MM.1S (cell line): ENCODE measurements at regions not wholly inside any gene's neighbourhood (a gene's known extent, or its start where the extent isn't known, plus 50 kb on each side); places are given as distances from the start of the nearest gene placed in this dataset.

Experiments
- EZH2 ChIP-seq: fragments of 300-600 bp; sonication (generic); optimal IDR thresholded peaks from 2 replicates; pipeline ENCODE3; 2017; ENCODE audit warnings: low read depth, mild to moderate bottlenecking, antibody characterized with exemption, low read length, mixed read lengths
- EZH2phosphoT487 ChIP-seq: fragments of 300-600 bp; sonication (generic); IDR thresholded peaks from 2 replicates; pipeline ENCODE4 v1.6.1; 2018; ENCODE audit warnings: antibody characterized with exemption, low read length
- TF ChIP-seq, protein P1 (sequence below): fragments of 300-600 bp; sonication (generic); IDR thresholded peaks from 2 replicates; pipeline ENCODE4 v1.5.1; 2016; ENCODE audit warnings: antibody characterized with exemption, low read length, mixed read lengths

DNA sequence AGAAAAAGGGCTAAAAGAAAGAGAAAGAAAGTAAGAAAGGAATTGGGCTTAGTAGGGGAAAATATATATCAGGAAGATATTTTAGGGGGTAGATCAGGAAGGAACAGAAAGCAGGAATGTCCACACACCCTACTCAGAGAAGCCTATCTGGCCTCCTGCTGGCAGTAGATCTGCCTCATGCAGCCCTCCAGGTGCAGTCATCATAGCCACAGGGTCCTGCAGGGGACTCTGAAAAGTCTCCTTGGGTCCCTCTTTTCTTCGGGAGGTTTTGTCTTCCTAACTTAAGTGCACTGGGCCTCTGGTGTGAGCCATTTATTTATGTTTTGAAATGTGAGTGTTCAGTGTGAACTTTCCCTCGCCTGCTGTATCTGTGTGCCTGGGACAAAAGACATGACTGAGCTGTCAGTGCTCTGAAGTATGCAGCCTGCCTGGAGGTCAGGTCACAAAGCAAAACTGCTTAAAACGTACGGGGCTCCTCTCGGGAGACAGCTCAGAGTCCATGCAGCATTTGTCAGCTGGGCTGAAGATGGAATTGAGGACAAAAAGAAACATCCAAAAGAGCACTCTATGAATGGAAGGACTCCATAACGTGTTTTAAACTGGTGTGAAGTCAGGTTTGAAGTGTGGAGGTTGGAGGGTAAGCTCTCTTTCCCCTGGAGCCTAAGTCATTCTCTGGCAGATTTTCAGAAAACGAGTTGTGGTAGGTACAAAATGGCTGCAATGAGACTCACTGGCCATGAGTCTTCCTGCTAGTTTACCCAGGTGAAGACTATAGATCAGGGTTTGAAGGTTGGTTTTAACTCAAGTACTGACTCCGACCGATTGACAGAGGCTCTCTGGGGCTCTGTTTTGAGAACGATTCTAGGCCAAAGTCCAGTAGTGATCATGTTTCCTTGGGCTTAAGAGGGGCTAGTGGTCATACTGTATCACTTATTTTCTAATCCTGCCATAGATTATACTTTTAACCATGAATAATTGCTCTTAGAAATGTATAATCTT is 151.8 kb upstream of the GDNF start:
- TF ChIP-seq, protein P1, sequence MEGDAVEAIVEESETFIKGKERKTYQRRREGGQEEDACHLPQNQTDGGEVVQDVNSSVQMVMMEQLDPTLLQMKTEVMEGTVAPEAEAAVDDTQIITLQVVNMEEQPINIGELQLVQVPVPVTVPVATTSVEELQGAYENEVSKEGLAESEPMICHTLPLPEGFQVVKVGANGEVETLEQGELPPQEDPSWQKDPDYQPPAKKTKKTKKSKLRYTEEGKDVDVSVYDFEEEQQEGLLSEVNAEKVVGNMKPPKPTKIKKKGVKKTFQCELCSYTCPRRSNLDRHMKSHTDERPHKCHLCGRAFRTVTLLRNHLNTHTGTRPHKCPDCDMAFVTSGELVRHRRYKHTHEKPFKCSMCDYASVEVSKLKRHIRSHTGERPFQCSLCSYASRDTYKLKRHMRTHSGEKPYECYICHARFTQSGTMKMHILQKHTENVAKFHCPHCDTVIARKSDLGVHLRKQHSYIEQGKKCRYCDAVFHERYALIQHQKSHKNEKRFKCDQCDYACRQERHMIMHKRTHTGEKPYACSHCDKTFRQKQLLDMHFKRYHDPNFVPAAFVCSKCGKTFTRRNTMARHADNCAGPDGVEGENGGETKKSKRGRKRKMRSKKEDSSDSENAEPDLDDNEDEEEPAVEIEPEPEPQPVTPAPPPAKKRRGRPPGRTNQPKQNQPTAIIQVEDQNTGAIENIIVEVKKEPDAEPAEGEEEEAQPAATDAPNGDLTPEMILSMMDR: no peak
- TF ChIP-seq EZH2phosphoT487: no peak
- TF ChIP-seq EZH2: no peak
